GM21529 (cell line): ENCODE measurements at regions not wholly inside any gene's neighbourhood (a gene's known extent, or its start where the extent isn't known, plus 50 kb on each side); places are given as distances from the start of the nearest gene placed in this dataset.

Source experiments
- ATAC-seq: cut with Tn5 transposase; IDR thresholded peaks from one replicate; pipeline ENCODE4 v1.9.1; 2021; ENCODE audit not compliant: unreplicated experiment

DNA sequence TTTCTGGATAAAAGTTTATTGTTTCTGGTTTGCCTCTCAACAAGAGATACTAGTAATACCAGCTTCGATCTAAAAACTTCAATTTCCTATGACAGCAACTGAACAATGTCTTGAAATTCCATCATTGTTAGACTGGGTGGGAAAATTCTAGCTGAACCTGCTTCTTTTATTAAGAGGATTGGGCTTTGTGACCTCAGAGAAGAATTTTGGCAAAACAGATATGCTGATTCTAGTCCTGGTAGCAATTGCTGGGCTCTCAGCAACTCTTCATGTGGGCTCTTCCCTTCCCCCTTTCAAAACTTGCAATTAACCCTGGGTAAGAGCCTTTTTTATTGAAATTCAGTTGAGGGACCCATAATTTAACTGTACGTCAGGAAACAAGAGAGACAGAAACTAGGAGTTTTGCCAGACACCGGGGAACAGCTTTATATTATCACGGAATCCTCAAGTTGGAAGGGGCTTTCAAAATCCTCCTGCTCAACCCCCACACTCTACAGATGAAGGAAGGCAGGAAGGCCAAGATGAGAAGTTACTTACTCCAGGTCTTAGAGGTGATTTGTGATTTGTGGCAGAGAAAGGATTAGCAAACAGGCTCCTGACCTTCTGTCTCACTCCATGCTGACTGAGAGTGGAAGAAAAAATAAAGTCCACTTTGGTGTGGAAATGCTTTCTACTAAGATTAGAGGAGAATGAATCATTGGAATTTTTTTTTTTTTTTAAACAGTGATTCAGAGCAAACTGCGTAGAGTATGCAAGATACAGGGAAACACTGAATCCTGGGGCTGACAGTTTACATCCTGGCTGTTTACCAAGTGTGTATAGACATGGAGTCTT, 239.0 kb upstream of the ATP2B1 start:
- no peak for ATAC-seq

GRCh38 chr12:89946518-89947135, 238.0 kb upstream of the ATP2B1 start:
- ATAC-seq, result no peak

- no peak for ATAC-seq
These were observed 236.5 kb upstream of the ATP2B1 start for GRCh38 chr12:89945123-89945522.

GRCh38 chr12:89943463-89943862, 234.8 kb upstream of the ATP2B1 start:
- no peak for ATAC-seq

- ATAC-seq, result no peak
These were observed 232.8 kb upstream of the ATP2B1 start for GRCh38 chr12:89941436-89941835.

GRCh38 chr12:89939522-89940215, 231.0 kb upstream of the ATP2B1 start:
- no peak for ATAC-seq

- no peak for ATAC-seq
These were observed 228.0 kb upstream of the ATP2B1 start for GRCh38 chr12:89936631-89937030.

- peak; percentile 93 for ATAC-seq
These were observed 227.2 kb upstream of the ATP2B1 start for GRCh38 chr12:89935850-89936249.

GRCh38 chr12:89933911-89934310, 225.3 kb upstream of the ATP2B1 start:
- ATAC-seq, result no peak

DNA sequence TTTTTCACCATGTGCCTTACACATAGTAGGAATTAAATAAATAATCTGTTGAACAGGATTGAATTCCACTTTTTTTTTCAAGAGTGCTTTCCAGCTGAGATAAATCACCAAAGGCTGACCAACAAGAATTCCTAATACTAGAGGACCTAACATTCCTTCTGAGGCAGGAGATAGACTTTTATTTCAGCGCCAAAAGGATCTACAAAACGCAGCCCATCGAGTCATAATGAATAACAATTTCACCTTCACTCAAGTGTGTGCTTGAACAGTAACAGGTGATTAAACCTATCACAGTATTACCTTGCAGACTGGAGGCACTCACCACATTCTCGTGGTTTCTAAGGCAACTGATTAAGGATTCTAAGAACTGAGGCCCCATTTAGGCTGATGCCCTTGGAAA, 224.3 kb upstream of the ATP2B1 start:
- no peak for ATAC-seq

DNA sequence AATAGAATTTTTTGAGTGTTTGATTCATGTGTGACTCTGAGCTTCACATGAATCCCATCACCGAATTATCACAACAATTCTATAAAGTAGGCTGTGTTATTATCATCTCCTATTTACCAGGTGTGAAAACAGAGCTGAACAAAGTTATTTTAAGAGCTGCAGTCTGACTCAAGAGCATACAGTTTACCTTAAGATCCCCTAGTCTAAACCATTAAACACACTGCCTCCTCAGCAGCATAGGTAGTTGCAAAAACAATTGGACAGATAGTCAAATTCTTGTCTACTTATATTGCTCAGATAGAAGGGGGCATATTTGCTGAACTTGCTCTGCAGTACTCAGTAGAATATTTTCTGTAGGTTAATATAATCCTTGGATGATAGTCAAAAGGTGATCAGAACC, 219.8 kb upstream of the ATP2B1 start:
- ATAC-seq, result no peak

GRCh38 chr12:89927226-89927698, 218.6 kb upstream of the ATP2B1 start:
- ATAC-seq, result peak; percentile 98

DNA sequence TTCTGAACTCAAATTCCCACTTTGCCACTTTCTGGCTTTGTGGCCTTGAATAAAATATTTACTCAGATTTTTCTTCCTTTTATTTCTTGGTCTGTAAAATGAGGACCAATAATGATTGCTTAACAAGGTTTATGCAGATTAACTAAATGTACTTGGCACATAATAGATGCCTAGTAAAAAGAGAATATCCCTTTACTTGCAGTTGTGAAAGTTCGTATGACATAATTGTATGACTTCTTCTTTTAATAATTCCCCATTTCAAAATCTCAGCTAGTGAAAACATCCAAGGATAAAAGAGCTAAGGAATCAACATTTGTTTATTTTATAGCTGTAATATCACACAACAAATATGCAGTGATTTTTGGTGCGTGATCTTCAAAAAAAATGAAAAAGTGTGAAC, 215.6 kb upstream of the ATP2B1 start:
- no peak for ATAC-seq

DNA sequence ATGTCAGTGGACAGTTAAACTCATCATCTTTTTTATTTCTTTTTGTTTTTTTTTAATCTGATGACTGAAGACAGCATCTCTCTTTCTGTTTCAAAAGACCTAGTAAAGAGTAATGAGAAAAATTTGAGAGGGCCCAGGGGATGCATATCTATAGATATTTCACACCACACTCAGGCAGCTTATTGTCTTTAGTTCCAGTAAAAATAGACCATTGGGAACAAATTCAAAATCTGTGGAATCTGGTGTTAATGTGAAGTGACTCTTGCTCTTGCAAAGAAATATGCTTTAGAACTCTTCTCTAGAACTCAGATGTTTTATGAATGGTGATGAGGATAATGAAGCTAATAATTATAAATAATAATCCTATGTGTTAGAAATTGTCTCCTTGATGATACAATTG, 214.5 kb upstream of the ATP2B1 start:
- no peak for ATAC-seq

- ATAC-seq, result no peak
These were observed 212.2 kb upstream of the ATP2B1 start for GRCh38 chr12:89920866-89921265.

DNA sequence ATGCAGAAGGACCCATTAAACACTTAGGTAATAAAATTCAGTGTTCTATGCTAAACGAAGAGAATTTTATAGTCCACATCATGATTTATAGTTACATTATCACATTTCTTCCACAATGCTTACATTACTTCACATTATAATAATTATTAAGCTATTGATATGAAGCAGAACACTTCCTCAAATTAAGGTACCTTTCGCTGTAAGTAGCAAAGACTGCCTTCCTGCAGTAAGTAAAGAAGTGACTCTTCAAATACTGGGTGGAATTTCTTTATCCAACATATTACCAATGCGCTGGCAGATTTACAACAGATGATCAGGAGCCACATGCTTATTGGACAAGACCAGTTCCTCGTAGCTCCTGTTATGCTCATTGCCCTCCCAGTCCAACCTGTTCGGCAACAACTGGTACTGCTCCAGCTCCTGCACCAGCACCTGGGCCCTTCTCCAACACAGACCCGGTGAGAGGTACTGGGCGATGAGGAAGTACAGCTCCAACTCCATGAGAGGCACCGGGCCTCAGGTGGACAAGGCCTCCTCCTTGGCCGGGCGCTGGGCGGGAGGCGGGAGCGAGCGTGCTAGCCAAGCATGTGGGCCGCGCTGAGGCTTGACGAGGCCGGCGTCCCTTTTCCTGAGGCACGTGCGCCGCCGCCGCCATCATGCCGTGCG, 210.7 kb upstream of the ATP2B1 start:
- no peak for ATAC-seq

- ATAC-seq, result no peak
These were observed 209.7 kb upstream of the ATP2B1 start for GRCh38 chr12:89918172-89918846.

- no peak for ATAC-seq
These were observed 201.1 kb upstream of the ATP2B1 start for GRCh38 chr12:89909753-89910152.

- ATAC-seq, result no peak
These were observed 199.0 kb upstream of the ATP2B1 start for GRCh38 chr12:89907659-89908058.

- ATAC-seq, result no peak
These were observed 198.2 kb upstream of the ATP2B1 start for GRCh38 chr12:89906824-89907223.

DNA sequence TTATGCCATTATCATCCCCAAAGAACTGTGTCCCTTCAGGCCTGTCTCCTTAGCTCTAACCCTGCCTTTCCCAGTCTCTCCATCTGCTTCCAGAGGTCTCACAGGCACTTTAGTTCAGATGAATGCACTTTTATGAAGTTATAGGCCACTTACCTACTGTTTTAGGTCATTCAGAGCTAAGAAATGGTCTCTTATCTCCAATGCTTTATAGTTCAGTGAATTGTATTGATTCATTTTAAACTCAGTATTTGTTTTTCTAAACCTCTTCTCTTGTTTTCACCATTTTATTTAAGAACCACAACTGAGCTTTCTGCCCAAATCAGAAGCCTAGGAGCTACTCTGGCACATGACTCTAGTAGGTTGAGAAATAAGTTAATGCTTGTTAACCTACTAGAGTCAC, 197.5 kb upstream of the ATP2B1 start:
- no peak for ATAC-seq
